ENCODE measurements at regions not wholly inside any gene's neighbourhood (a gene's known extent, or its start where the extent isn't known, plus 50 kb on each side); places are given as distances from the start of the nearest gene placed in this dataset.

DNA sequence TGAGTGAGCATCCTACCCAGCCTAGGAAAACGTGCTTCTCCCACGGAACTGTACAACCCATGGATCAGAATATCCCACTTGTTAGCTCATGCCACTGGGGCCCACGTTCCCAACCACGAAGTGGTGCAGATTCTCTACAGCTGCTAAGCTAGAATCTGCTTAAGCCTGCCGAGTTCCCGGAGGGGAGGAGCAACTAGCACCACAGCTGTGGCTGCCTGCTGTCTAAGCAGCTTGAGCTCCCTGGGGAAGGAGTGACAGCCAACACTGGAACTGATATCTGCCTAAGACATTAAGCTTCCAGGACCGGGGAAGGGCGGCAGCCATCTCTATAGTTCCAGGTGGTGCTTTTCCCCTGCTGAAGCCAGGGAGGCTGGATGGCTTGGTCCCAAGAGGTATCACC is 334.7 kb upstream of the CHRM2 start:
- no peaks in the 10 kb centered on the region for H3K9me3 ChIP-seq (ENCODE audit: low read length)
- no peaks in the 10 kb centered on the region for H3K79me2 ChIP-seq (ENCODE audit: insufficient read depth, low read length)
- H3K27me3 ChIP-seq (ENCODE audit: insufficient read depth, low read length), result no peaks in the 10 kb centered on the region
- no peaks in the 10 kb centered on the region for H3K4me1 ChIP-seq (ENCODE audit: insufficient read depth, low read length, severe bottlenecking)
- no peaks in the 10 kb centered on the region for H4K20me1 ChIP-seq (ENCODE audit: insufficient read depth, low read length)
- no peaks in the 10 kb centered on the region for H3K9me2 ChIP-seq (ENCODE audit: low read depth, low read length)
- H3K9ac ChIP-seq (ENCODE audit: low read length), result no peak overlapping the region
- H2AFZ ChIP-seq (ENCODE audit: low read length), result no peak overlapping the region
- H3K4me2 ChIP-seq (ENCODE audit: low read length), result no peak overlapping the region
- no peak overlapping the region for H3K27ac ChIP-seq (ENCODE audit: low read depth, low read length, poor library complexity, severe bottlenecking)
- H3K36me3 ChIP-seq (ENCODE audit: insufficient read depth, low read length), result no peaks in the 10 kb centered on the region
- H3K4me3 ChIP-seq (ENCODE audit: low read depth, low read length, poor library complexity, severe bottlenecking), result no peak overlapping the region
- H3F3A ChIP-seq (ENCODE audit: insufficient read depth, low read length), result no peaks in the 10 kb centered on the region
- TF ChIP-seq, protein P1, sequence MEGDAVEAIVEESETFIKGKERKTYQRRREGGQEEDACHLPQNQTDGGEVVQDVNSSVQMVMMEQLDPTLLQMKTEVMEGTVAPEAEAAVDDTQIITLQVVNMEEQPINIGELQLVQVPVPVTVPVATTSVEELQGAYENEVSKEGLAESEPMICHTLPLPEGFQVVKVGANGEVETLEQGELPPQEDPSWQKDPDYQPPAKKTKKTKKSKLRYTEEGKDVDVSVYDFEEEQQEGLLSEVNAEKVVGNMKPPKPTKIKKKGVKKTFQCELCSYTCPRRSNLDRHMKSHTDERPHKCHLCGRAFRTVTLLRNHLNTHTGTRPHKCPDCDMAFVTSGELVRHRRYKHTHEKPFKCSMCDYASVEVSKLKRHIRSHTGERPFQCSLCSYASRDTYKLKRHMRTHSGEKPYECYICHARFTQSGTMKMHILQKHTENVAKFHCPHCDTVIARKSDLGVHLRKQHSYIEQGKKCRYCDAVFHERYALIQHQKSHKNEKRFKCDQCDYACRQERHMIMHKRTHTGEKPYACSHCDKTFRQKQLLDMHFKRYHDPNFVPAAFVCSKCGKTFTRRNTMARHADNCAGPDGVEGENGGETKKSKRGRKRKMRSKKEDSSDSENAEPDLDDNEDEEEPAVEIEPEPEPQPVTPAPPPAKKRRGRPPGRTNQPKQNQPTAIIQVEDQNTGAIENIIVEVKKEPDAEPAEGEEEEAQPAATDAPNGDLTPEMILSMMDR (IDR thresholded peaks at IDR 0.05; ENCODE audit: low read length), result no peak
- TF ChIP-seq EZH2 (IDR thresholded peaks at IDR 0.05; ENCODE audit: borderline replicate concordance, low read length), result no peak

DNA sequence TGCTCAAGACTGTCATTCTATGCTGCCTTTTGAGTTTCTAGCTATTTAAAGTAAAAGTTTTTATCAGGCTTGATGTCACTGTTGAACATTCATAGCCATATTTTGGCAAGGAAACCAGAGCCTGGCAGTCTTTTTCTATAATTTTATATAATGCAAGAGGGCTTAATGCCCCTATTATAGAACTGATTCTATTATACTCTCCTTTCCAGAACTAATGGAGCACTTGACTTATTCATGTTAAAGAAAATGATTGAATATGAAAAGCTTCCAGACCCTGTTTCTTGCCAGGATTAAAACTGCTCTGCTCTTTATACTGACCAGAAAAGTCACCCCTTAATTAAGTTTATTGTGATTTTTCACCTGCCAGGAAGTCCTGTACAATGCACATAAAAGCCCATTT is 337.6 kb upstream of the CHRM2 start:
- no peak overlapping the region for H3K4me2 ChIP-seq (ENCODE audit: low read length)
- H2AFZ ChIP-seq (ENCODE audit: low read length), result no peak overlapping the region
- H3K79me2 ChIP-seq (ENCODE audit: insufficient read depth, low read length), result no peaks in the 10 kb centered on the region
- H3K36me3 ChIP-seq (ENCODE audit: insufficient read depth, low read length), result no peaks in the 10 kb centered on the region
- H3K27me3 ChIP-seq (ENCODE audit: insufficient read depth, low read length), result no peaks in the 10 kb centered on the region
- no peaks in the 10 kb centered on the region for H3K9me2 ChIP-seq (ENCODE audit: low read depth, low read length)
- no peak for TF ChIP-seq EZH2 (IDR thresholded peaks at IDR 0.05; ENCODE audit: borderline replicate concordance, low read length)
- TF ChIP-seq, protein P1 (IDR thresholded peaks at IDR 0.05; ENCODE audit: low read length), result no peak
- no peaks in the 10 kb centered on the region for H3K4me1 ChIP-seq (ENCODE audit: insufficient read depth, low read length, severe bottlenecking)
- H3K4me3 ChIP-seq (ENCODE audit: low read depth, low read length, poor library complexity, severe bottlenecking), result no peak overlapping the region
- no peaks in the 10 kb centered on the region for H4K20me1 ChIP-seq (ENCODE audit: insufficient read depth, low read length)
- H3K9me3 ChIP-seq (ENCODE audit: low read length), result no peaks in the 10 kb centered on the region
- no peaks in the 10 kb centered on the region for H3F3A ChIP-seq (ENCODE audit: insufficient read depth, low read length)
- no peak overlapping the region for H3K9ac ChIP-seq (ENCODE audit: low read length)
- H3K27ac ChIP-seq (ENCODE audit: low read depth, low read length, poor library complexity, severe bottlenecking), result no peak overlapping the region

DNA sequence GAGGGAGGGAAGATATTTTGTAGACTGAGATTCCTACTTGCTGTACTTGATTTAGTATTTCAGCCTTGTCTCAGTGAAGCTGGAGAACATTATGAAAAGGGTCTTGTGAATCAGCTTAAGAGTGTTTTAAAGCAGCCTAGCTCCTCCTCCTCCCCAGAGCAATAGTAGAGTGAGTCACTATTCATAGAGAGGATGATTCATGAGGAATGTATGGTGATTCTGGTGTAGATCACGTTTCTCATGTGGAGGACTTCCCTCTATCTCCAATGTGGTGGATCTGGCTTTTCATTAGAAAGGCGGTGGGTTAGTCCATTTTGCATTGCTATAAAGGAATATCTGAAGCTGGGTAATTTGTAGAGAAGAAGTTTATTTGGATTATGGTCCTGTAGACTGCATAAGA is 340.1 kb upstream of the CHRM2 start:
- Histone ChIP-seq H3K4me2 (ENCODE audit: low read length) (no peak overlapping the region), H3K79me2 (ENCODE audit: insufficient read depth, low read length) (no peaks in the 10 kb centered on the region), H3K27me3 (ENCODE audit: insufficient read depth, low read length) (no peaks in the 10 kb centered on the region), H3K9me3 (ENCODE audit: low read length) (no peaks in the 10 kb centered on the region), H3F3A (ENCODE audit: insufficient read depth, low read length) (no peaks in the 10 kb centered on the region), H3K4me1 (ENCODE audit: insufficient read depth, low read length, severe bottlenecking) (no peaks in the 10 kb centered on the region), H3K27ac (ENCODE audit: low read depth, low read length, poor library complexity, severe bottlenecking) (no peak overlapping the region), H3K4me3 (ENCODE audit: low read depth, low read length, poor library complexity, severe bottlenecking) (no peak overlapping the region), H4K20me1 (ENCODE audit: insufficient read depth, low read length) (no peaks in the 10 kb centered on the region), H3K36me3 (ENCODE audit: insufficient read depth, low read length) (no peaks in the 10 kb centered on the region), H3K9ac (ENCODE audit: low read length) (no peak overlapping the region), H2AFZ (ENCODE audit: low read length) (no peak overlapping the region), H3K9me2 (ENCODE audit: low read depth, low read length) (no peaks in the 10 kb centered on the region)
- TF ChIP-seq, protein P1 (IDR thresholded peaks at IDR 0.05; ENCODE audit: low read length), result no peak
- TF ChIP-seq EZH2 (IDR thresholded peaks at IDR 0.05; ENCODE audit: borderline replicate concordance, low read length), result no peak

Data from OCI-LY1 (cell line).